Activated naive CD8-positive, alpha-beta T cell treated with anti-CD3 and anti-CD28 coated beads, Interleukin-2, amount 50 U/mL, for 24 hours (primary cell): ENCODE measurements at regions not wholly inside any gene's neighbourhood (a gene's known extent, or its start where the extent isn't known, plus 50 kb on each side); places are given as distances from the start of the nearest gene placed in this dataset.

Experiments
- ATAC-seq: fragments of 150-1000 bp; cut with Tn5 transposase; one replicate; pipeline ENCODE4 v1.10.0; 2021
- DNase-seq: peaks from one replicate; pipeline ENCODE4 v3.0.0; 2021
- H3K27ac Mint-ChIP-seq: one replicate; pipeline ENCODE4 v1.8.0; 2021; ENCODE audit warnings: mild to moderate bottlenecking, mixed read lengths
- H3K27me3 Mint-ChIP-seq: one replicate; pipeline ENCODE4 v1.8.0; 2021; ENCODE audit warnings: mixed read lengths
- H3K36me3 Mint-ChIP-seq: one replicate; pipeline ENCODE4 v1.8.0; 2021; ENCODE audit warnings: low read depth, mixed read lengths
- H3K4me1 Mint-ChIP-seq: one replicate; pipeline ENCODE4 v1.8.0; 2021; ENCODE audit warnings: mixed read lengths
- H3K4me3 Mint-ChIP-seq: one replicate; pipeline ENCODE4 v1.8.0; 2021; ENCODE audit warnings: mild to moderate bottlenecking, moderate library complexity, mixed read lengths
- H3K9me3 Mint-ChIP-seq: one replicate; pipeline ENCODE4 v1.8.0; 2021; ENCODE audit warnings: mixed read lengths

DNA sequence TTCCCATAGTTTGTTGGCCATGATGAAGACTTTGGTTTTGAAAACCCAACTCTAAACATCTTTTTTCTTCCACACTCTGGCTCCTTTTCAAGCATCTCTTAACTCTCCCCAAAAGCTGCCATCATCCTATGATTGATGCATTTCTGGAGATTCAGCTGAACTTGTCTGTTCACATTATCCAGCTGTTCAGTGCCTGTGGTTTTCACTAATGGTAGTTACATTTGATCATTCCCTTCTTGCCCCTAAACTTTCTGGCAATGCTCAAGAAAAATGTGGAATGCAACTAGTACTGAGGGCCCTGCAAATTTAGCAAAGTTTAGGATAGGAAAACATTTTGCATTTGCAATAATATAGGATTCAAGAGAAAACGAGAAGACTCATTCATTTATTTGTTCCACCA is 267.5 kb downstream of the ENC1 start:
- DNase-seq, result no peak
- Mint-ChIP-seq H3K4me1 (no peaks in the 10 kb centered on the region), H3K36me3 (no peaks in the 10 kb centered on the region), H3K9me3 (no peaks in the 10 kb centered on the region), H3K27me3 (peaks cover 9% of the 10 kb centered on the region), H3K27ac (no peak overlapping the region), H3K4me3 (no peak overlapping the region)
- ATAC-seq, result no peak

DNA sequence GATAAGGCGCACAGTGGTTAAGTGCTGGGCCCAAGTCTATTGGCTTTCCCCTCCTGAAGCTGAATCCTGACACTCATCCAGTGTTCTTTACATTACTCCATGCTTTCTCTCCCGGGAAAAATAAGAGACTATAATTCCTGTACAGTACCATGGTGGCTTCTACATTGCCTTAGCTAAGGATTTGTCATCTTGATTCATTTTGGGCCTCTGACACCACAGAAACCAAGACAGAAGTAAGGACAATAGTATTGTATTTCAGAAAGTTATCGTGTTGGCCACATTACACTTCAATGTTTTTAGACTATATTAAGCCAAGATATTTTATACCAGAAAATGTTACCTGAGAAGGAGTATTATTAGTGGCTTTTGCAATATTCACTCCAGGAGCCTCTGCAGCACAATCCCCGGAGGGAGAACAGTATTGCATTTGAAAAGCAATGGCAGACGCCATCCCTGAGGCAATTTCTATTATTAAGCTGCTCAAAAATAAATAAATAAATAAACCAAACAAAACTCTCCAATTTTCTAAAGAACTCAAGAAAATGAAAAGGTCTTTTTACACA is 267.9 kb downstream of the ENC1 start:
- H3K27ac Mint-ChIP-seq, result no peak overlapping the region
- no peaks in the 10 kb centered on the region for H3K36me3 Mint-ChIP-seq
- H3K4me3 Mint-ChIP-seq, result no peak overlapping the region
- DNase-seq (no peak), ATAC-seq (no peak)
- H3K9me3 Mint-ChIP-seq, result no peaks in the 10 kb centered on the region
- no peaks in the 10 kb centered on the region for H3K4me1 Mint-ChIP-seq
- H3K27me3 Mint-ChIP-seq, result peaks cover 7% of the 10 kb centered on the region

- Mint-ChIP-seq H3K27me3 (peaks cover 6% of the 10 kb centered on the region), H3K4me1 (no peaks in the 10 kb centered on the region), H3K36me3 (no peaks in the 10 kb centered on the region), H3K27ac (no peak overlapping the region), H3K9me3 (no peaks in the 10 kb centered on the region), H3K4me3 (no peak overlapping the region)
- ATAC-seq (no peak), DNase-seq (no peak)
These were observed 268.5 kb downstream of the ENC1 start for GRCh38 chr5:74372051-74372450.

GRCh38 chr5:74371621-74372020 is 268.9 kb downstream of the ENC1 start:
- ATAC-seq, result no peak
- H3K27ac Mint-ChIP-seq, result no peak overlapping the region
- H3K4me1 Mint-ChIP-seq, result no peaks in the 10 kb centered on the region
- H3K4me3 Mint-ChIP-seq, result no peak overlapping the region
- H3K36me3 Mint-ChIP-seq, result no peaks in the 10 kb centered on the region
- no peaks in the 10 kb centered on the region for H3K9me3 Mint-ChIP-seq
- DNase-seq, result no peak
- H3K27me3 Mint-ChIP-seq, result peaks cover 6% of the 10 kb centered on the region

- Mint-ChIP-seq H3K36me3 (no peaks in the 10 kb centered on the region), H3K27me3 (peaks cover 6% of the 10 kb centered on the region), H3K27ac (no peak overlapping the region), H3K4me1 (no peaks in the 10 kb centered on the region), H3K9me3 (no peaks in the 10 kb centered on the region), H3K4me3 (no peak overlapping the region)
- ATAC-seq, result no peak
- no peak for DNase-seq
These were observed 270.4 kb downstream of the ENC1 start for GRCh38 chr5:74370168-74370567.

DNA sequence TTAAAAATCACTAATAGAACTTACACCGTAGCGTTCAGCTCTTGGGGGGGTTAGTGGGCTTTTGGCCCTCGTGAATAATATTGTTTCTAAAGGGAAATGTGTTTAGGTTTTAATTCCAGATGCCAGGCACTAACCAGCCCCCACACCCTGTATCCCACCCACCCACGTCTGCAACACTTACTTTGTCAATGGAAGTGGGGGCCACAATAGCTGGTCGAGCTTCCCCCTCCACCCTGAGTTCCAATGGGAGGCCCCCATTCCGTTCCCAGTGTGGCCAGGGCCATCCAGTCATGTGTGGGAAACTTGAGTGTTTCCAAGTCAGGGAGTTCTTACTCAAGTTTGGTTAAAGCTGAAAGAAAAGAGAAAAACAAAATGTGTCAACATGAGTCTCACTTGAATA is 271.4 kb downstream of the ENC1 start:
- H3K27me3 Mint-ChIP-seq, result peaks cover 7% of the 10 kb centered on the region
- DNase-seq (no peak), ATAC-seq (no peak)
- H3K9me3 Mint-ChIP-seq, result no peaks in the 10 kb centered on the region
- no peaks in the 10 kb centered on the region for H3K36me3 Mint-ChIP-seq
- no peaks in the 10 kb centered on the region for H3K4me1 Mint-ChIP-seq
- no peak overlapping the region for H3K4me3 Mint-ChIP-seq
- H3K27ac Mint-ChIP-seq, result no peak overlapping the region

DNA sequence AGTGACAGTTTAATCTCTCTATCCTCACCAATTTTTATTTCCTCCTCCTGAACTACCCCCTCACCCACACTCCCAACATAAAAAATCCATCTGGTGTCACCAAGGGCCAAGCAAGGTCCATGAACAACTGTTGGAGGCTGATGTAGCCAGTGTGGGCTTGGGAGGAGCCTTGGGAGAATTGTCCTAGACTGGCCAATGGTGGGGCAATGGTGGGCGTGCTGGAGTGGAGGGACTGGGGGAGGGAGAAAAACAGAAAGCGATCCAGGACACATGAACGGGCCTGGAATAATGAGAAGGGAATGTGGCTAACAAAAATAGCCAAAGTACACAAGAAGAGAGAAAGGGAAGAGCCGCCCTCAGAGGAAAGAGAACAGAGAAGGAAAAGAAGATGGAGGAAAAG is 272.6 kb downstream of the ENC1 start:
- H3K4me1 Mint-ChIP-seq, result no peaks in the 10 kb centered on the region
- no peak for DNase-seq
- H3K27me3 Mint-ChIP-seq, result peaks cover 12% of the 10 kb centered on the region
- H3K9me3 Mint-ChIP-seq, result no peaks in the 10 kb centered on the region
- H3K4me3 Mint-ChIP-seq, result no peak overlapping the region
- no peak for ATAC-seq
- no peaks in the 10 kb centered on the region for H3K36me3 Mint-ChIP-seq
- H3K27ac Mint-ChIP-seq, result no peak overlapping the region

DNA sequence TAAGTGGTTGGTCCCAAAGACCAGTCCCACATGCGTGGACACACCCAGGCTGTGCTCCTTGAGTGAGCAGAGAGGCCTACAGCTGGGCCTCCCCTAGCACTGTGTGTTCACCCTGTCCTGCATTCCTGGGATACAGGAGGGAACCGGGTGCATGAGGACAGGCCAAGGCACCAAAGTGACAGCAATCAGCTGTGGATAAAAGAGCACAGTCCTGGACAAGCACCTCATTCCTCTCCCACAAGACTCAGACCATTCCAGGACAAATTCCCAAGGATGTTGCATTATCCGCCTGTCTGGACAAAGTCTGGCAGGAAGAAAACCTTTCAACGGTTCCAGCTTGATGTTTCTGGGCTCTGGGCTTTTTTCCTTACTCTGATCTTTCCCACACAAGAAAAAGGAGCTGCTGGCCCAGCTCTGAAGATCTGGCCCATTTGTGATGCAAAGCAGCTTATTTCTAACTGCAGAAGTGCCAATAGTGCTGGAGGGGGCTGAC is 273.2 kb downstream of the ENC1 start:
- DNase-seq, result no peak

GRCh38 chr5:74365723-74366122 is 274.8 kb downstream of the ENC1 start:
- ATAC-seq (no peak), DNase-seq (no peak)
- H3K4me3 Mint-ChIP-seq, result no peak overlapping the region
- H3K4me1 Mint-ChIP-seq, result no peaks in the 10 kb centered on the region
- no peaks in the 10 kb centered on the region for H3K9me3 Mint-ChIP-seq
- peaks cover 9% of the 10 kb centered on the region for H3K27me3 Mint-ChIP-seq
- H3K36me3 Mint-ChIP-seq, result no peaks in the 10 kb centered on the region
- no peak overlapping the region for H3K27ac Mint-ChIP-seq

More for the DNA sequence above, 273.2 kb downstream of the ENC1 start:
- Mint-ChIP-seq H3K4me3 (no peak overlapping the region), H3K27ac (no peak overlapping the region), H3K27me3 (peaks cover 9% of the 10 kb centered on the region), H3K9me3 (no peaks in the 10 kb centered on the region), H3K36me3 (no peaks in the 10 kb centered on the region), H3K4me1 (no peaks in the 10 kb centered on the region)
- ATAC-seq, result no peak

GRCh38 chr5:74364507-74364906 is 276.0 kb downstream of the ENC1 start:
- no peak for ATAC-seq
- Mint-ChIP-seq H3K27ac (no peak overlapping the region), H3K4me3 (no peak overlapping the region), H3K4me1 (no peaks in the 10 kb centered on the region), H3K36me3 (no peaks in the 10 kb centered on the region), H3K9me3 (no peaks in the 10 kb centered on the region), H3K27me3 (peaks cover 9% of the 10 kb centered on the region)
- no peak for DNase-seq

GRCh38 chr5:74363603-74364205 is 276.8 kb downstream of the ENC1 start:
- DNase-seq (no peak), ATAC-seq (no peak)
- no peaks in the 10 kb centered on the region for H3K4me1 Mint-ChIP-seq
- H3K4me3 Mint-ChIP-seq, result no peak overlapping the region
- no peak overlapping the region for H3K27ac Mint-ChIP-seq
- no peaks in the 10 kb centered on the region for H3K9me3 Mint-ChIP-seq
- H3K36me3 Mint-ChIP-seq, result no peaks in the 10 kb centered on the region
- peaks cover 9% of the 10 kb centered on the region for H3K27me3 Mint-ChIP-seq

DNA sequence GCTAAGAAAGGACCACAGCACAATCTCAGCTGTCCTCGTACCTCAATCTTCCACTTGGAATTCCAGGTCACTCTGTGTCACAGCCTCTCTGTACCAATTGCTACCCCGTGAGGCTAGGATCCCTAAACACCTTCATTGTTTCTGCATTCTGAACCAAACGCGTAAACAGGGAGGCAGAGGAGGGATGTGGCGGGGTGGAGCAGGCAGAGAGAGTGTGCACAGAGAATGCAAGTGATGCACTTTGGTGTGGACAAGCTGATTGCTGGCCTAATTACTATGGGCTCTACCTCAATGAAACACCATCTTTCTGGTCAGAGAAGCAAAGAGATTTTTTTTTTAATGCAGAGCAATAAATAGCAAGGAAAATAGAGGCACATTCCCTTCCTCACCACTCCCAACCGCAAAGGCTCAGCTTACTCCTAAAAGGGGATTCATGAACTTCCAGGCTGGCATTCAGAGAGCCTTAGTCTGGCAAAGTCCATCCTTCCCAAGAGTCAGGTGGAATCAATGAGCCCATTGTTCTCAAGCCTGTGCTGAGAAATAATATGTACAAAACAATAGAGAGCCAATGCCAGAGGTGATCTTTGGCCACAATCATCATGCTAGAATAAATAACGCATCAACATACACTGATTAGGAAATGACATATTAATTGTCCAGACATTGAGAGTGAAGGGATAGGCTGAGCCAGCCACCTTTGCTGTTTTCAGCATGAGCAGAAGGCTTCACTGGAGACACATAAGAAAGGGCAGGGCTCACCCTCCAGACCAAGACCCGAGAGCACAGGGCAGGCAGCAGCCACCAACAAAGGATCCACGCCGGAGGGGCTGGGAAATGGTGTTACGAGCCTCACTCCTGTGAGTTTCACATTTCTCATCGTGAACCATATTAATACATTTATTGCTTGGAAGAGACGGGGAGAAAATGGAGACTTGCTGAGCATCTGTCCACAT is 278.8 kb downstream of the ENC1 start:
- H3K27me3 Mint-ChIP-seq, result peaks cover 6% of the 10 kb centered on the region
- DNase-seq, result no peak
- no peaks in the 10 kb centered on the region for H3K36me3 Mint-ChIP-seq

GRCh38 chr5:74360535-74361210 is 279.9 kb downstream of the ENC1 start:
- Mint-ChIP-seq H3K4me1 (no peaks in the 10 kb centered on the region), H3K9me3 (no peaks in the 10 kb centered on the region), H3K36me3 (no peaks in the 10 kb centered on the region), H3K27ac (no peak overlapping the region), H3K27me3 (peaks cover 6% of the 10 kb centered on the region), H3K4me3 (no peak overlapping the region)
- ATAC-seq (no peak), DNase-seq (no peak)

More for the DNA sequence above, 278.8 kb downstream of the ENC1 start:
- Mint-ChIP-seq H3K4me1 (no peaks in the 10 kb centered on the region), H3K4me3 (no peak overlapping the region), H3K27ac (no peak overlapping the region), H3K9me3 (no peaks in the 10 kb centered on the region)
- no peak for ATAC-seq

DNA sequence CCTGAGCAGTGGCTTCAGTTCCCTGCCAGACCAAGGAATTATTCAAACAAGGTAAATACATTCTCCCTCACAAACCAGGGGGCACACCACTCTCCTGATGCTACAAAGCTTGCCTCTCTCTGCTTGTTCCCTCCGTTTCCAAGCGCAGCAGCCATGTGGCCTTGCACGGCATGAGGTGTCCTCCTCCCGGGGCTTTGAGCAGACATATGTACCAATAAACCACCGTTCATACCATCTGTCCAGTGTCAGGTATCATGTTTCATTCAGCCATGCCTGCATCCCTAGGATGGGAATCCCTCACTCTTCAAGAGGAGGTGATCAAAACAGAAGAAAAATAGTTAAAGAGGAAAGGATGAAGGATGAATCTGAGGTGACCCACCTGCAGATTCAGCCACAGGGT is 282.7 kb downstream of the ENC1 start:
- Mint-ChIP-seq H3K36me3 (no peaks in the 10 kb centered on the region), H3K4me3 (no peak overlapping the region), H3K27me3 (no peaks in the 10 kb centered on the region), H3K4me1 (no peaks in the 10 kb centered on the region), H3K9me3 (no peaks in the 10 kb centered on the region), H3K27ac (no peak overlapping the region)
- ATAC-seq, result no peak
- no peak for DNase-seq
